Hepatocyte (in vitro differentiated cells): ENCODE measurements at regions not wholly inside any gene's neighbourhood (a gene's known extent, or its start where the extent isn't known, plus 50 kb on each side); places are given as distances from the start of the nearest gene placed in this dataset.

Experiments used
- DNase-seq: peaks from one replicate; pipeline ENCODE4 v3.0.0-alpha.2; 2016; ENCODE audit warnings: low spot score
- H2AFZ ChIP-seq: fragments of 200-600 bp; sonication (generic); 2 replicates; pipeline ENCODE4 v1.6.0; 2016; ENCODE audit warnings: antibody characterized with exemption, mild to moderate bottlenecking
- H3K27ac ChIP-seq: fragments of 200-600 bp; sonication (generic); 2 replicates; pipeline ENCODE4 v1.5.1; 2016; ENCODE audit warnings: mild to moderate bottlenecking
- H3K27me3 ChIP-seq: fragments of 200-600 bp; sonication (generic); 2 replicates; pipeline ENCODE4 v1.6.1; 2016
- H3K36me3 ChIP-seq: fragments of 200-600 bp; sonication (generic); replicated peaks from 2 replicates; pipeline ENCODE4 v1.5.1; 2016; ENCODE audit warnings: low read depth; ENCODE audit not compliant: insufficient read depth
- H3K4me1 ChIP-seq: fragments of 200-600 bp; sonication (generic); 2 replicates; pipeline ENCODE4 v1.5.1; 2016; ENCODE audit warnings: mild to moderate bottlenecking, moderate library complexity; ENCODE audit not compliant: insufficient read depth
- H3K4me2 ChIP-seq: fragments of 200-600 bp; sonication (generic); 2 replicates; pipeline ENCODE4 v1.6.0; 2016
- H3K4me3 ChIP-seq: fragments of 200-600 bp; sonication (generic); 2 replicates; pipeline ENCODE4 v1.5.1; 2016; ENCODE audit warnings: mild to moderate bottlenecking
- H3K79me2 ChIP-seq: fragments of 200-600 bp; sonication (generic); 2 replicates; pipeline ENCODE4 v1.6.0; 2017; ENCODE audit warnings: mild to moderate bottlenecking
- H3K9me2 ChIP-seq: fragments of 200-600 bp; sonication (generic); replicated peaks from 2 replicates; pipeline ENCODE4 v1.6.0; 2017; ENCODE audit warnings: mild to moderate bottlenecking; ENCODE audit not compliant: insufficient read depth
- H3K9me3 ChIP-seq: fragments of 200-600 bp; sonication (generic); 2 replicates; pipeline ENCODE4 v1.5.1; 2016; ENCODE audit warnings: low read depth, mild to moderate bottlenecking
- H4K20me1 ChIP-seq: fragments of 200-600 bp; sonication (generic); 2 replicates; pipeline ENCODE4 v1.6.0; 2016; ENCODE audit warnings: mild to moderate bottlenecking; ENCODE audit not compliant: insufficient read depth, poor library complexity, severe bottlenecking
- EZH2 ChIP-seq: fragments of 200-600 bp; sonication (generic); IDR thresholded peaks from 2 replicates; pipeline ENCODE4 v1.6.1; 2016; ENCODE audit warnings: antibody characterized with exemption, mild to moderate bottlenecking, borderline replicate concordance
- EZH2phosphoT487 ChIP-seq: fragments of 200-600 bp; sonication (generic); IDR thresholded peaks from one replicate; pipeline ENCODE4 v1.6.1; 2018; ENCODE audit warnings: antibody characterized with exemption, mild to moderate bottlenecking, low read depth, moderate library complexity; ENCODE audit not compliant: unreplicated experiment, severe bottlenecking
- WGBS: methylation state at CpG from one replicate; pipeline ENCODE4 v1.1.6; 2016; ENCODE audit warnings: low lambda C conversion rate; ENCODE audit errors: missing lambda C conversion rate; 5-methylcytosine and 5-hydroxymethylcytosine counted together
- TF ChIP-seq, protein P1 (sequence below): fragments of 200-600 bp; sonication (generic); IDR thresholded peaks from 2 replicates; pipeline ENCODE4 v1.5.1; 2016; ENCODE audit warnings: antibody characterized with exemption, mild to moderate bottlenecking; ENCODE audit not compliant: poor library complexity

GRCh38 chr22:49394116-49394785, 433.4 kb downstream of the BRD1 start:
- H3K9me3 ChIP-seq = no peaks in the 10 kb centered on the region
- H3K4me1 ChIP-seq = no peaks in the 10 kb centered on the region
- H2AFZ ChIP-seq = no peak overlapping the region
- H3K9me2 ChIP-seq = no peaks in the 10 kb centered on the region
- 85% methylated on average over 7 of the region's 7 CpGs for WGBS
- no peak overlapping the region for H3K4me2 ChIP-seq
- no peaks in the 10 kb centered on the region for H3K36me3 ChIP-seq
- H3K79me2 ChIP-seq = no peaks in the 10 kb centered on the region
- H3K27ac ChIP-seq = no peak overlapping the region
- no peak for DNase-seq
- no peak overlapping the region for H3K4me3 ChIP-seq
- no peaks in the 10 kb centered on the region for H3K27me3 ChIP-seq
- H4K20me1 ChIP-seq = no peaks in the 10 kb centered on the region
- no peak for TF ChIP-seq EZH2
- TF ChIP-seq EZH2phosphoT487 = no peak
- TF ChIP-seq, protein P1, sequence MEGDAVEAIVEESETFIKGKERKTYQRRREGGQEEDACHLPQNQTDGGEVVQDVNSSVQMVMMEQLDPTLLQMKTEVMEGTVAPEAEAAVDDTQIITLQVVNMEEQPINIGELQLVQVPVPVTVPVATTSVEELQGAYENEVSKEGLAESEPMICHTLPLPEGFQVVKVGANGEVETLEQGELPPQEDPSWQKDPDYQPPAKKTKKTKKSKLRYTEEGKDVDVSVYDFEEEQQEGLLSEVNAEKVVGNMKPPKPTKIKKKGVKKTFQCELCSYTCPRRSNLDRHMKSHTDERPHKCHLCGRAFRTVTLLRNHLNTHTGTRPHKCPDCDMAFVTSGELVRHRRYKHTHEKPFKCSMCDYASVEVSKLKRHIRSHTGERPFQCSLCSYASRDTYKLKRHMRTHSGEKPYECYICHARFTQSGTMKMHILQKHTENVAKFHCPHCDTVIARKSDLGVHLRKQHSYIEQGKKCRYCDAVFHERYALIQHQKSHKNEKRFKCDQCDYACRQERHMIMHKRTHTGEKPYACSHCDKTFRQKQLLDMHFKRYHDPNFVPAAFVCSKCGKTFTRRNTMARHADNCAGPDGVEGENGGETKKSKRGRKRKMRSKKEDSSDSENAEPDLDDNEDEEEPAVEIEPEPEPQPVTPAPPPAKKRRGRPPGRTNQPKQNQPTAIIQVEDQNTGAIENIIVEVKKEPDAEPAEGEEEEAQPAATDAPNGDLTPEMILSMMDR = no peak

- WGBS = 94% methylated on average over 7 of the region's 7 CpGs
- H3K36me3 ChIP-seq = no peaks in the 10 kb centered on the region
- H3K4me3 ChIP-seq = no peak overlapping the region
- no peaks in the 10 kb centered on the region for H3K9me3 ChIP-seq
- no peaks in the 10 kb centered on the region for H3K4me1 ChIP-seq
- TF ChIP-seq EZH2phosphoT487 (no peak), EZH2 (no peak)
- TF ChIP-seq, protein P1 = no peak
- H4K20me1 ChIP-seq = no peaks in the 10 kb centered on the region
- no peaks in the 10 kb centered on the region for H3K9me2 ChIP-seq
- no peaks in the 10 kb centered on the region for H3K79me2 ChIP-seq
- no peak overlapping the region for H2AFZ ChIP-seq
- H3K27ac ChIP-seq = no peak overlapping the region
- no peak for DNase-seq
- no peaks in the 10 kb centered on the region for H3K27me3 ChIP-seq
- H3K4me2 ChIP-seq = no peak overlapping the region
Observed at GRCh38 chr22:49393526-49393925, 434.1 kb downstream of the BRD1 start.

GRCh38 chr22:49392841-49393510, 434.7 kb downstream of the BRD1 start:
- no peaks in the 10 kb centered on the region for H3K27me3 ChIP-seq
- no peak for DNase-seq
- H2AFZ ChIP-seq = no peak overlapping the region
- no peak overlapping the region for H3K4me2 ChIP-seq
- H4K20me1 ChIP-seq = no peaks in the 10 kb centered on the region
- TF ChIP-seq, protein P1 = no peak
- TF ChIP-seq EZH2 = no peak
- TF ChIP-seq EZH2phosphoT487 = no peak
- H3K4me3 ChIP-seq = no peak overlapping the region
- no peaks in the 10 kb centered on the region for H3K36me3 ChIP-seq
- H3K4me1 ChIP-seq = no peaks in the 10 kb centered on the region
- no peaks in the 10 kb centered on the region for H3K9me3 ChIP-seq
- H3K27ac ChIP-seq = no peak overlapping the region
- no peaks in the 10 kb centered on the region for H3K79me2 ChIP-seq
- H3K9me2 ChIP-seq = no peaks in the 10 kb centered on the region
- WGBS = 80% methylated on average over 12 of the region's 12 CpGs
